HG03103 (cell line): ENCODE measurements at regions not wholly inside any gene's neighbourhood (a gene's known extent, or its start where the extent isn't known, plus 50 kb on each side); places are given as distances from the start of the nearest gene placed in this dataset.
"Not testable (repeated sequence)": the region's sequence is repeated elsewhere in the genome, so short reads cannot be mapped to it uniquely, and the experiment has no call there.

ENCODE experiments used
- ATAC-seq: cut with Tn5 transposase; IDR thresholded peaks from one replicate; pipeline ENCODE4 v1.9.1; 2021; ENCODE audit warnings: low read depth; ENCODE audit not compliant: unreplicated experiment

DNA sequence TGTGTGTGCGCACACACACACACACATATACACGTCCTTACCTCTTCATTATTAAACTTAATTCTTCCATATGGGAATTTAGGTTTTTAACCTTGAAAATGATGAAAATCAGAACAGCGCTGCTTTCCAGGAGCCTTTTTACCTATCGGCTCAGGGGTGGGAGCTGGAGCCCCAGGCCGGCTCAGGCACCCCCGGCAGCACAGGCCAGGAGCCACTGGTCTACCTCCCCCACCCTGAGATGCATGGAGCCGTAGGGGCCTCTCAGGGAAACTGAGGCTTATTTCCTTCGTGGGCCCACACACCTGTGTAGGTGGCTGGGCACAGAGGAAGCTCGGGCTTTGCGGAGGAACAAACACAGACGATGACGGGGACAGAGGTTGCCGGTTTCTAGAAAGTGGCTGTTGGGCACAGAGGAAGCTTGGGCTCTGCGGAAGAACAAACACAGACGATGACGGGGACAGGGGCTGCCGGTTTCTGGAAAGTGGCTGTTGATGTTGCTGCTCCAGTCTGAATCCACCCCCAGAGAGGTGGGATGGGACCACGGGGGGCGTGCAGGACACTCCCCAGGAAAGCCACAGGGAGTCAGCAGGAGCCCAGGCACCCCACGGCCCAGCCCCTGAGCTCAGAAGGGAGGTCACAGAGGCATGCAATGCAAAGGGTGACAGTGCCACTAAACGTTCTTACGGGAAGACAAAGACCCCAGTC lies 149.4 kb downstream of the BRD1 start:
- ATAC-seq = no peak

DNA sequence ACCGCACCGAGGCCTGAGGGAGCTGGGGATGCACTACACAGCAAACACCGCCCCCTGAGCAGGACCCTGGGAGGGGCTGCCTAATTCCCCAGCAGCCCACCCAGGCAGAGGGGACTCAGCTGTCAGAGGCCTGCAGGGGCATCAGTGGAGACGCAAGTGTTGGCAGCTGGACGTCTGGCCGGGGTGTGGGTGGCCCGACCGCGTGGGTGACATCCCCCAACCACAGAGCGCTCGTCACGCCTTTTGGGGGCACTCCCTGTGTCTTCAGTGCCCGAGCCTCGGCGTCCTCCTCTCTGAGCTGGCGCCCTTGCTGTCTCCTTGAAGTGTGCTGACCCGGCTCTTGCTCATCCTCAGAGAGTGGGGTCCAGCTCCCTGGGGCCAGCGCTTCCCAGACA lies 150.2 kb downstream of the BRD1 start:
- ATAC-seq = no peak

GRCh38 chr22:49676783-49677494 lies 150.7 kb downstream of the BRD1 start:
- ATAC-seq = no peak

- no peak for ATAC-seq
These were observed 151.4 kb downstream of the BRD1 start for GRCh38 chr22:49676230-49676629.

DNA sequence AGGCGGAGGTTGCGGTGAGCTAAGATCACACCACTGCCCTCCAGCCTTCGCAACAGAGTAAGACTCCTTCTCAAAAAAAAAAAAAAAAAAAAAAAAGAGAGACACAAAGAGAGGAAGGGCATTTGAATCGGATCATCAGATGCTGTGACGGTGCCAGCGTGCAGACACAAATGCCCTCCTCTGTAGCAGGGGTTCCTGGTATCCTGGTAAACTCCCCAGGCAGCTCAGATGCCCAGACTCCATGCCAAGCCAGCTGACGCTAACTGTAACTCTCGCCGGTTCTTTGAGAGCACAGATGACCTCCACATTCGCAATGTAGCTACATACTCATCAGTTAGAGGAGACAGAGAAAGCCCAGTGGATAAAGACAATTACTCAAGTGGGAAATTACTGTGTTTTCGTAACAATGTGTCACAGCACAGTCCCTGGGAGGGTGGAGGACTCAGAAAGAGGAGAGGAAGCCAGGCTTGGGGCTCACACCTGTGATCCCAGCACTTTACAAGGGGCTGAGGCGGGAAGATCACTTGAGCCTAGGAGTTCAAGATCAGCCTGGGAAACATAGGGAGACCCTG lies 153.1 kb downstream of the BRD1 start:
- no peak for ATAC-seq

DNA sequence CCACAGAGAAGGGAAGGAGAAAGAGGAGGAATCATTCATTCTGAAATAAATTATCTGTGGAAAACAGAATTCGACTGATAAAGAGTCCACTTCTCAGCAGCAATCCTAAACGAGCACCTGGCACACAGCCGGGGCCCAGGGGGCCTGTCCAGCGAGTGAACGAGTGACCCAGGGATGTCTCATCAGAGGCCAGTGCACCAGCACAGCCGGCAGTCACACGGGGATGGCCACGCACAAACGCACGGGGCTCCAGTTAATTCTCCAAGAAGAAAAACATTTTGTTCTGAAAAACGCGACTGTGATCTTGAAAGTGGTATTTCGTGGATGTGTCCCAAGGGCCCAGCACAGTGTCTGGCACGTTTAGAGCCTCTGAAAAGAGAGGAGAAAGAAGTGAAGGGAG lies 154.6 kb downstream of the BRD1 start:
- ATAC-seq = no peak

DNA sequence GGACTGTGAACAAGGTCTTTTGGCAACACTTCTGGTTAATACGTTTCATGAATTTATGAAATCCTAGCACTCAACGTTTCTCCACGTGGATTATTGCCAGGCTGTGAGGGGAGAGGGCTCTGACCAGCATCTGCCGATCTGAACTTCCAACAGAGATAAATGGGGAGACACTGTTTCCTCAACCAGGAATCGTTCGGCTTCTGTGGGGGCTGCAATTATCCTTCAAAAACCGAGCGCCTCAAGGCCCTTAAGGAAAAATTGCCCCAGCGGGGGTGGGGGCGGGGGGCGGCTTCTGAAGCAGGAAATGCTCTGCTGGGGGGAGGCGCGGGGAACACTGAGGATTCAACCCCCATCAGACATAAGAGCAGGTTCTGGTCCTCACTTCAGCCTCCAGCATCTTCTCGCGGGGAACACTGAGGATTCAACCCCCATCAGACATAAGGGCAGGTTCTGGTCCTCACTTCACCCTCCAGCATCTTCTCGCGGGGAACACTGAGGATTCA lies 155.6 kb downstream of the BRD1 start:
- ATAC-seq = no peak

GRCh38 chr22:49671331-49672013 lies 156.2 kb downstream of the BRD1 start:
- no peak for ATAC-seq

DNA sequence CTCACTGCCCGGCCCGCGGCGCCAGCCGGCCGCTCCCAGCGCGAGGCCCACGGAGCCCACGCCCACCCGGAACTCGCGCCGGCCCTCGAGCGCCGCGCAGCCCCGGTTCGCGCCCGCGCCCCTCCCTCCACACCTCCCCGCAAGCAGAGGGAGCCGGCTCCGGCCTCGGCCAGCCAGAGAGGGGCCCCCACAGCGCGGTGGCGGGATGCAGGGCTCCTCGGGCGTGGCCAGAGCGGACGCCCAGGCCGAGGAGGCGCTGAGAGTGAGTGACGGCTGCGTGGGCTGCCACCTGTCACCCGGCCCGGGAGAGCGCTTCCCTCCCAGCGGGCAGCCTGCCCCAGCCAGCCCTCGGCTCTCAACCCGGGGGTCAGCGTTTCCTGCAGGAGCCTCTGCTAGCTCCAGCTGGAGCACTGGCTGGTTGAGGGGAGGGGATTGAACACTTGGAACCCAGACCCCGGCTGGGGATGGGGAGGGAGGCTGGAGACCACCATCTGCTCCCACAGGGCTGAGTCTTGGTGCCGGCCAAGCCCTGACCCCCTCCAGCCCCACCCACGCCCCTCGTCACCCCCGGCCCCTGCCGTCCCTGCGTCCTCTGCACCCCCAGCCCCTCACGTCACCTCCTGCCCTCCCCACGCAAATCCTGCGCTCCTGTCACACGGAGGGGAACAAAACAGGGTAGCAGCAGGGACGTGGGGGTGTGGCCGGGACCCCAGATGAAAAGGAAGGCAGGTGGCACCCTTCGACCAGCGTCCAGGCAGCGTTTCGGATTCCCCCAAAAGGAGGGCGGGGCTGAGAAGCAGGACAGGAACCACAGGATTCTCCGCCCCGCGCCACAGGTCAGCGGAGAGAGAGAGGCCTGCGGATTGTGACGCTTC lies 157.0 kb downstream of the BRD1 start:
- no peak for ATAC-seq

DNA sequence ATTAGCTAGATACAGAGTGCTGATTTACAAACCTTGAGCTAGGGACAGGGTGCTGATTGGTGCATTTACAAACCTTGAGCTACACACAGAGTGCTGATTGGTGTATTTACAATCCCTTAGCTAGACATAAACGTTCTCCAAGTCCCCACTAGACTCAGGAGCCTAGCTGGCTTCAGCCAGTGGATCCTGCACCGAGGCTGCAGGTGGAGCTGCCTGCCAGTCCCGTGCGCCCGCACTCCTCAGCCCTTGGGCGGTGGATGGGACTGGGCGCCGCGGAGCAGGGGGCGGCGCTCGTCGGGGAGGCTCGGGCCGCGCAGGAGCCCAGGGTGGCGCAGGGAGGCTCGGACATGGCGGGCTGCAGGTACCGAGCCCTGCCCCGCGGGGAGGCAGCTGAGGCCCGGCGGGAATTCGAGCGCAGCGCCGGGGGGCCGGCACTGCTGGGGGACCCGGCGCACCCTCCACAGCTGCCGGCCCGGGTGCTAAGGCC lies 157.7 kb downstream of the BRD1 start:
- ATAC-seq = not testable (repeated sequence)

GRCh38 chr22:49669427-49669968 lies 158.2 kb downstream of the BRD1 start:
- ATAC-seq = not testable (repeated sequence)

- ATAC-seq = no peak
These were observed 159.3 kb downstream of the BRD1 start for GRCh38 chr22:49668402-49668801.

DNA sequence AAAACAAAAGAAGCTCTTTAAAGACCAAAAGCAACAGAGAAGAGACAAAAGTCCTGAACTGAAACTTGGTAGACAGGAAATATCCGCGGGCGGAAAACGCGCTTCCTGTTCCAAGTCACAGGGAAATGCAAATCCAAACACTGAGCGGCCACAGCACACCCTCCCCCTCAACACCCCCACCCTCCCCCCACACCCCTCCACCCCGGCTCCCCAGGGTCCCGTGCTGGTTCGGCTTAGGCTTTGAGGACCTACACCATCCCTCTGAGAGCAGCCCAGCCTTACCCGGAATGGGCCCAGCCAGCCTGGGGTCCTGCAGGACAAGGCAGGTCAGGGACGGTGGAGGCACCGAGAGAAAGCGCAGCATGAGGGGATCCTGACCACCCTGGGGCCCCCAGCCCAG lies 160.4 kb downstream of the BRD1 start:
- ATAC-seq = no peak

GRCh38 chr22:49666146-49666809 lies 161.4 kb downstream of the BRD1 start:
- no peak for ATAC-seq

GRCh38 chr22:49664891-49665290 lies 162.8 kb downstream of the BRD1 start:
- no peak for ATAC-seq

DNA sequence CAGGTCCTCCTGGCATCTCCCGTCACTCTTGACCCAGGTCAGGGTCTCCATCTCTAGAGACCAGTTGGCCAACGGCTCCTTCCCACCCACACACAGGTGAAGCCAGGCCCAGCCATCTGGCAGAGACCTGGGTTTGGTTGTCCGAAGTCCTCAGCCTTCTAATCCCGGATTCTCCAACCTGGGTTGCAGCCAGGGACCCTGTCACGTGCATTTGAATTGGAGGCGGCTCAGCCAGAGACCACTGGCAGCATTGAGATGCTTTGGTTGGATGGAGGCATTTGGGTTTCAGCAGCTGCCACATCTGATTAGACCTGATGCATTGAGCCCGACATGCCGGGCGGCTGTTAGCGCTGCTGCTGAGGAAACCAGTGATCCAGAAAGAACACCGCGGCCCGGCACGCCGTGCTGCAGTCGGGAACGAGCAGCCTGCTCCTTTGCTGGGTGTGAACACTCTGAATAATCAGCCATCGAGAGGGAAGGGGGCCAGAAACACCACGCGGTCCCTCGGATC lies 163.2 kb downstream of the BRD1 start:
- ATAC-seq = no peak

GRCh38 chr22:49663823-49664222 lies 163.8 kb downstream of the BRD1 start:
- ATAC-seq = no peak

DNA sequence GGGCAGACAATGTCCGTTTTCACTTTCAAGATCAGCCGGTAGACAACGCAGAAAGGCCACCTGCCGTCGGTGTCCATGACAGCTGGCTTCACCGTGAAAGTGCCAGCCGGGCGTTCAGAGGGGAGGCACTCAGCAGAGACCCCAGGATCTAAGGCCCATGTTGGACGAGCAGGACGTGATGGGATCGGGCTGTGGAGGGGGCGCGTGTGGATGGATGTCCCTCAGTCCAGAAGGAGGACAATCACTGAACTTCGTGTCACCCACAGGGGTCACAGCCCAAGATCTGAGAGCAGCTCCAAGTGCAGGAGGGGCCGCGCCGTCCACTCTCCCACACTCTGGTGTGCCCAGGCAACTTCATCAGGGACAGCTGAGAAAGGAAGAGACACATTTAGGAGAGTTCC lies 164.4 kb downstream of the BRD1 start:
- ATAC-seq = no peak

DNA sequence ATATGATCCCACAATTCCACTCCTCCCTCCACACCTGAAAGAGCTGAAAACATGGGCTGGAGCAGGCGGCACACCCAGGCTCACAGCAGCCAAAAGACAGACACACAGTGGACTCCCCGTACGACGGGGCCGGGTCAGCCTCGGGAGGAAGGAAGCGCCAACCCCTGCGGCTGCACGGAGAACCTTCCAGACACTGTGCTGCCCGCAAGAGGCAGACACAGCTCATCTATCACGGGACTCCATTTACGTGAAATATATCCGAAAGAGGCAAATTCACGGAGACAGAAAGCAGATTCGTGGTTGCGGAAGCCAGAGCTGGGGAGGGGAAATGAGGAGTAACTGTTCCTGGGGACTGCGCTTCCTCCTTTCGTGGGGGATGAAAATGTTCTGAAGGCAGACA lies 165.0 kb downstream of the BRD1 start:
- ATAC-seq = no peak
